Mesenchymal stem cell (in vitro differentiated cells and primary cell): ENCODE measurements at regions not wholly inside any gene's neighbourhood (a gene's known extent, or its start where the extent isn't known, plus 50 kb on each side); places are given as distances from the start of the nearest gene placed in this dataset.

Experiments
- DNase-seq: peaks from one replicate; pipeline ENCODE4 v3.0.0-alpha.2; 2013
- H2AFZ ChIP-seq: one replicate; pipeline ENCODE4 v1.6.1; 2013; ENCODE audit warnings: low read depth, mild to moderate bottlenecking, control low read depth, inconsistent platforms, low read length, moderate library complexity
- H2AK5ac ChIP-seq: 2 replicates; pipeline ENCODE4 v1.6.1; 2013; ENCODE audit warnings: low read length, moderate library complexity, mild to moderate bottlenecking, inconsistent platforms; ENCODE audit not compliant: severe bottlenecking
- H2BK120ac ChIP-seq: one replicate; pipeline ENCODE4 v1.6.1; 2013; ENCODE audit warnings: low read depth, mild to moderate bottlenecking, inconsistent platforms, low read length, moderate library complexity
- H2BK12ac ChIP-seq, 2 experiments: one replicate each; pipeline ENCODE4 v1.6.1; 2013; ENCODE audit warnings: inconsistent platforms in 2 of 2, low read length in 2 of 2, mild to moderate bottlenecking in 2 of 2, moderate library complexity in 2 of 2, control low read depth in 1 of 2
- H2BK15ac ChIP-seq: one replicate; pipeline ENCODE4 v1.6.1; 2013; ENCODE audit warnings: mild to moderate bottlenecking, low read depth, inconsistent platforms; ENCODE audit not compliant: poor library complexity, severe bottlenecking
- H2BK5ac ChIP-seq: 2 replicates; pipeline ENCODE4 v1.6.1; 2013; ENCODE audit warnings: low read depth, mild to moderate bottlenecking, low read length, control low read depth, inconsistent platforms; ENCODE audit not compliant: poor library complexity, severe bottlenecking
- H3K14ac ChIP-seq, 2 experiments: one replicate each; pipeline ENCODE4 v1.6.1; 2013; ENCODE audit warnings: inconsistent platforms in 2 of 2, low read length in 2 of 2, control low read depth in 1 of 2, mild to moderate bottlenecking in 1 of 2, moderate library complexity in 1 of 2
- H3K18ac ChIP-seq, 2 experiments: one replicate each; pipeline ENCODE4 v1.6.1; 2013; ENCODE audit warnings: inconsistent platforms in 2 of 2, low read length in 2 of 2, control low read depth in 1 of 2, low read depth in 1 of 2, mild to moderate bottlenecking in 1 of 2
- H3K23ac ChIP-seq, 2 experiments: one replicate each; pipeline ENCODE4 v1.6.1; 2013; ENCODE audit warnings: inconsistent platforms in 2 of 2, low read length in 2 of 2, mild to moderate bottlenecking in 2 of 2, moderate library complexity in 2 of 2, control low read depth in 1 of 2
- H3K27ac ChIP-seq: 2 replicates; pipeline ENCODE4 v1.5.1; 2013; ENCODE audit warnings: mild to moderate bottlenecking, moderate library complexity, low read length, control low read depth, inconsistent platforms; ENCODE audit not compliant: poor library complexity, severe bottlenecking
- H3K27me3 ChIP-seq, 2 experiments: 2 replicates each; pipeline versions ENCODE4 v1.6.1 to v1.7.0; 2013; ENCODE audit warnings: low read length in 2 of 2, mild to moderate bottlenecking in 2 of 2, moderate library complexity in 2 of 2, control low read depth in 1 of 2, inconsistent platforms in 1 of 2; ENCODE audit not compliant: control insufficient read depth in 1 of 2, insufficient read depth in 1 of 2
- H3K36me3 ChIP-seq, 2 experiments: 2 replicates each; pipeline versions ENCODE4 v1.6.1 to v1.7.0; 2013; ENCODE audit warnings: low read length in 2 of 2, control low read depth in 1 of 2, inconsistent platforms in 1 of 2, low read depth in 1 of 2, mild to moderate bottlenecking in 1 of 2; ENCODE audit not compliant: insufficient read depth in 2 of 2, control insufficient read depth in 1 of 2
- H3K4ac ChIP-seq, 2 experiments: one replicate each; pipeline ENCODE4 v1.6.1; 2013; ENCODE audit warnings: inconsistent platforms in 2 of 2, low read length in 2 of 2, mild to moderate bottlenecking in 2 of 2, moderate library complexity in 2 of 2, control low read depth in 1 of 2, low read depth in 1 of 2
- H3K4me1 ChIP-seq: 2 replicates; pipeline ENCODE4 v1.6.1; 2013; ENCODE audit warnings: low read depth, low read length, control low read depth; ENCODE audit not compliant: control insufficient read depth, insufficient read depth
- H3K4me2 ChIP-seq: 2 replicates; pipeline ENCODE4 v1.6.1; 2013; ENCODE audit warnings: low read length, mild to moderate bottlenecking, inconsistent platforms; ENCODE audit not compliant: poor library complexity, severe bottlenecking
- H3K4me3 ChIP-seq, 2 experiments: 2 replicates each; pipeline versions ENCODE4 v1.5.1 to v1.7.0; 2013; ENCODE audit warnings: low read length in 2 of 2, mild to moderate bottlenecking in 2 of 2, control low read depth in 1 of 2, low read depth in 1 of 2; ENCODE audit not compliant: insufficient read depth in 1 of 2
- H3K79me1 ChIP-seq: replicated peaks from 2 replicates; pipeline ENCODE4 v1.6.1; 2013; ENCODE audit warnings: mild to moderate bottlenecking, control low read depth, low read length, inconsistent platforms; ENCODE audit not compliant: poor library complexity, severe bottlenecking
- H3K9ac ChIP-seq: 2 replicates; pipeline ENCODE4 v1.7.0; 2013; ENCODE audit warnings: mild to moderate bottlenecking, low read length, moderate library complexity
- H3K9me3 ChIP-seq: 2 replicates; pipeline ENCODE4 v1.7.0; 2013; ENCODE audit warnings: mild to moderate bottlenecking, low read length; ENCODE audit not compliant: control insufficient read depth
- H4K8ac ChIP-seq: one replicate; pipeline ENCODE4 v1.6.1; 2013; ENCODE audit warnings: inconsistent platforms, mild to moderate bottlenecking, low read length, moderate library complexity
- H4K91ac ChIP-seq: one replicate; pipeline ENCODE4 v1.6.1; 2013; ENCODE audit warnings: mild to moderate bottlenecking, low read length, inconsistent platforms
- WGBS: methylation state at CpG from one replicate; pipeline ENCODE4 v1.1.7; 2013; ENCODE audit warnings: mixed read lengths; 5-methylcytosine and 5-hydroxymethylcytosine counted together

- no peak overlapping the region for H4K91ac ChIP-seq
- no peak overlapping the region for H2AFZ ChIP-seq
- no peak for DNase-seq
- H3K9ac ChIP-seq: no peak overlapping the region
- H3K27ac ChIP-seq: no peak overlapping the region
- no peak overlapping the region for H2BK15ac ChIP-seq
- H3K4me3 ChIP-seq: no peak overlapping the region
- H2BK5ac ChIP-seq: no peak overlapping the region
- H3K27me3 ChIP-seq: no peaks in the 10 kb centered on the region
- H3K14ac ChIP-seq: no peak overlapping the region
- no peaks in the 10 kb centered on the region for H3K9me3 ChIP-seq
- no peak overlapping the region for H3K18ac ChIP-seq
- no peak overlapping the region for H3K4ac ChIP-seq
- no peak overlapping the region for H2BK120ac ChIP-seq
- H3K4me1 ChIP-seq: no peaks in the 10 kb centered on the region
- 20% methylated on average over 1 of the region's 1 CpG for WGBS
- no peak overlapping the region for H2BK12ac ChIP-seq
- no peak overlapping the region for H4K8ac ChIP-seq
- no peaks in the 10 kb centered on the region for H3K36me3 ChIP-seq
- no peak overlapping the region for H2AK5ac ChIP-seq
- no peak overlapping the region for H3K4me2 ChIP-seq
- H3K79me1 ChIP-seq: no peaks in the 10 kb centered on the region
- no peak overlapping the region for H3K23ac ChIP-seq
These were observed 301.8 kb upstream of the RAG2 start for GRCh38 chr11:36899800-36900199.

GRCh38 chr11:36890841-36891240 lies 292.8 kb upstream of the RAG2 start:
- Histone ChIP-seq H3K4me2 (no peak overlapping the region), H3K18ac (no peak overlapping the region), H2BK12ac (no peak overlapping the region), H3K4me3 (no peak overlapping the region), H4K91ac (no peak overlapping the region), H3K27me3 (no peaks in the 10 kb centered on the region), H3K9me3 (no peaks in the 10 kb centered on the region), H3K4ac (no peak overlapping the region), H2AFZ (no peak overlapping the region), H3K9ac (no peak overlapping the region), H3K36me3 (no peaks in the 10 kb centered on the region), H3K4me1 (no peaks in the 10 kb centered on the region), H3K14ac (no peak overlapping the region), H3K79me1 (no peaks in the 10 kb centered on the region), H4K8ac (no peak overlapping the region), H3K27ac (no peak overlapping the region), H2BK15ac (no peak overlapping the region), H2BK120ac (no peak overlapping the region), H3K23ac (no peak overlapping the region), H2AK5ac (no peak overlapping the region), H2BK5ac (no peak overlapping the region)
- WGBS: no CpG with 5 or more reads among the region's 2 CpGs
- DNase-seq: no peak

GRCh38 chr11:36890121-36890679 lies 292.2 kb upstream of the RAG2 start:
- 89% methylated on average over 2 of the region's 2 CpGs for WGBS
- H3K4me3 ChIP-seq: no peak overlapping the region

GRCh38 chr11:36885154-36885553 lies 287.1 kb upstream of the RAG2 start:
- Histone ChIP-seq H3K79me1 (no peaks in the 10 kb centered on the region), H3K9me3 (no peaks in the 10 kb centered on the region), H2BK15ac (no peak overlapping the region), H3K18ac (no peak overlapping the region), H3K9ac (no peak overlapping the region), H3K4ac (no peak overlapping the region), H3K4me2 (no peak overlapping the region), H3K4me3 (no peak overlapping the region), H2BK12ac (no peak overlapping the region), H3K4me1 (no peaks in the 10 kb centered on the region), H4K8ac (no peak overlapping the region), H4K91ac (no peak overlapping the region), H3K27ac (no peak overlapping the region), H2AFZ (no peak overlapping the region), H2BK5ac (no peak overlapping the region), H2AK5ac (no peak overlapping the region), H3K14ac (no peak overlapping the region), H3K27me3 (no peaks in the 10 kb centered on the region), H2BK120ac (no peak overlapping the region), H3K36me3 (no peaks in the 10 kb centered on the region), H3K23ac (no peak overlapping the region)
- DNase-seq: no peak
- WGBS: 81% methylated on average over 3 of the region's 3 CpGs

More at GRCh38 chr11:36890121-36890679, 292.2 kb upstream of the RAG2 start:
- no peak for DNase-seq
- Histone ChIP-seq H3K18ac (no peak overlapping the region), H4K8ac (no peak overlapping the region), H3K9ac (no peak overlapping the region), H3K79me1 (no peaks in the 10 kb centered on the region), H2BK120ac (no peak overlapping the region), H2BK5ac (no peak overlapping the region), H3K14ac (no peak overlapping the region), H2AK5ac (no peak overlapping the region), H3K4me1 (no peaks in the 10 kb centered on the region), H3K27me3 (no peaks in the 10 kb centered on the region), H2BK15ac (no peak overlapping the region), H3K4me2 (no peak overlapping the region), H3K9me3 (no peaks in the 10 kb centered on the region), H3K27ac (no peak overlapping the region), H3K36me3 (no peaks in the 10 kb centered on the region), H4K91ac (no peak overlapping the region), H2BK12ac (no peak overlapping the region), H2AFZ (no peak overlapping the region), H3K4ac (no peak overlapping the region), H3K23ac (no peak overlapping the region)
